Brain microvascular endothelial cell (primary cell): ENCODE measurements at regions not wholly inside any gene's neighbourhood (a gene's known extent, or its start where the extent isn't known, plus 50 kb on each side); places are given as distances from the start of the nearest gene placed in this dataset.
"Not testable (repeated sequence)": the region's sequence is repeated elsewhere in the genome, so short reads cannot be mapped to it uniquely, and the experiment has no call there.

Experiments used
- DNase-seq: peaks from one replicate; pipeline ENCODE4 v3.0.0-alpha.2; 2020
- H3K27ac ChIP-seq: fragments of 250-450 bp; sonication (Bioruptor Pico); 2 replicates; pipeline ENCODE4 v1.5.1; 2020; ENCODE audit warnings: mild to moderate bottlenecking, moderate library complexity
- H3K27me3 ChIP-seq: fragments of 250-450 bp; sonication (Bioruptor Pico); replicated peaks from 2 replicates; pipeline ENCODE4 v1.5.1; 2020; ENCODE audit warnings: mild to moderate bottlenecking
- H3K36me3 ChIP-seq: fragments of 250-450 bp; sonication (Bioruptor Pico); replicated peaks from 2 replicates; pipeline ENCODE4 v1.5.1; 2020; ENCODE audit warnings: mild to moderate bottlenecking
- H3K4me3 ChIP-seq: 2 replicates; pipeline ENCODE4 v1.5.1; 2011; ENCODE audit warnings: low read depth, mild to moderate bottlenecking, control low read depth, low read length, moderate library complexity
- CTCF ChIP-seq: IDR thresholded peaks from 2 replicates; pipeline ENCODE4 v1.5.1; 2011; ENCODE audit warnings: low read depth, mild to moderate bottlenecking, moderate library complexity, low read length, control low read depth, inconsistent platforms; ENCODE audit errors: missing control alignments
- in situ Hi-C: cut with HindIII; loops from 2 replicates; pipeline ENCODE4 v1.10.0; 2017; ENCODE audit warnings: low sequenced_read_pairs, low pct_ligation_motif_present

GRCh38 chr9:29068461-29068860 is 1495.2 kb upstream of the C9orf72 start:
- Histone ChIP-seq H3K27ac (no peak overlapping the region), H3K36me3 (no peaks in the 10 kb centered on the region), H3K4me3 (no peak overlapping the region), H3K27me3 (no peaks in the 10 kb centered on the region)
- no peak for DNase-seq
- in situ Hi-C loops = no loop called here
- TF ChIP-seq CTCF = no peak

- Histone ChIP-seq H3K27ac (no peak overlapping the region), H3K36me3 (no peaks in the 10 kb centered on the region), H3K4me3 (no peak overlapping the region), H3K27me3 (no peaks in the 10 kb centered on the region)
- no peak for DNase-seq
- TF ChIP-seq CTCF = no peak
- in situ Hi-C loops = no loop called here
Measured at GRCh38 chr9:29069376-29069775, 1496.1 kb upstream of the C9orf72 start.

- Histone ChIP-seq H3K4me3 (no peak overlapping the region), H3K36me3 (no peaks in the 10 kb centered on the region), H3K27me3 (no peaks in the 10 kb centered on the region), H3K27ac (no peak overlapping the region)
- DNase-seq = no peak
- no peak for TF ChIP-seq CTCF
- in situ Hi-C loops = no loop called here
Measured at GRCh38 chr9:29078063-29078666, 1504.9 kb upstream of the C9orf72 start.

- H3K27me3 ChIP-seq = no peaks in the 10 kb centered on the region
- TF ChIP-seq CTCF = no peak
- no peak overlapping the region for H3K4me3 ChIP-seq
- no peaks in the 10 kb centered on the region for H3K36me3 ChIP-seq
- in situ Hi-C loops = no loop called here
- no peak overlapping the region for H3K27ac ChIP-seq
- no peak for DNase-seq
Measured at GRCh38 chr9:29100762-29101161, 1527.5 kb upstream of the C9orf72 start.

GRCh38 chr9:29104166-29104565 is 1530.9 kb upstream of the C9orf72 start:
- DNase-seq, H3K27ac ChIP-seq, in situ Hi-C loops, H3K4me3 ChIP-seq, H3K27me3 ChIP-seq, H3K36me3 ChIP-seq: not testable (repeated sequence)

GRCh38 chr9:29118555-29118954 is 1545.3 kb upstream of the C9orf72 start:
- Histone ChIP-seq H3K4me3 (no peak overlapping the region), H3K36me3 (no peaks in the 10 kb centered on the region), H3K27ac (no peak overlapping the region), H3K27me3 (no peaks in the 10 kb centered on the region)
- no peak for DNase-seq
- TF ChIP-seq CTCF = no peak
- in situ Hi-C loops = no loop called here
